ENCODE measurements at regions not wholly inside any gene's neighbourhood (a gene's known extent, or its start where the extent isn't known, plus 50 kb on each side); places are given as distances from the start of the nearest gene placed in this dataset.

DNA sequence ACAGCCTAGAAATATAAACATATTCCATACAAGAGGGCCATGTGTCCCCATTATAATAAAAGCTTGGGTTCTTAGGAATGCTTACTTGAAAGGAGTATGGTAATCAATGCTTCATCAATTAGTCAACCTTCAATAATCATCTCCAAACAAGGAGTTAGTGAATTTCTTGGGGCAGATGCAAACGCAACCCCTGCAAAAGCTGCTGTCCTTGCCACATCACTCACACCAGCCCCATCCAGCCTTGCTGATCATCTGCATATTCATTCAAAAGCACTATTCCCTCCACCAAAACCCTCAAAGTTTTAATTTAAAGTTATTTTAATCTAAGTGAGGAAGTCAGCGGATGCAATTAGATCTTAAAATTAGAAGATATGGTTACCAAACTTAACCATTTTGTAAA lies 54.0 kb upstream of the VGLL4 start:
- H2AK9ac ChIP-seq (replicated peaks; ENCODE audit: low read depth, low read length, poor library complexity), result no peak overlapping the region
- WGBS, 2 experiments (ENCODE audit: extremely low coverage in 2 of 2, insufficient read length in 1 of 2), result no CpG with 5 or more reads among the region's 2 CpGs
- DNase-seq (no peak), ATAC-seq (ENCODE audit: low read depth) (no peak)
- 0 out of 2 replicates have a peak, but pooled peaks cover 3% of the 10 kb centered on the region for H3K9me1 ChIP-seq (ENCODE audit: insufficient read depth, low read length)
- H3K4me3 ChIP-seq (ENCODE audit: insufficient read depth, low read depth, low read length), result no peak overlapping the region
- no peaks in the 10 kb centered on the region for H3K9me3 ChIP-seq (ENCODE audit: control insufficient read depth, insufficient read depth, low read length)
- no peak overlapping the region for H3K56ac ChIP-seq (ENCODE audit: extremely low read depth, insufficient read depth, low read length)
- no peak overlapping the region for H2BK5ac ChIP-seq (ENCODE audit: low read depth, low read length, poor library complexity, severe bottlenecking)
- H3K23ac ChIP-seq (ENCODE audit: low read depth, low read length), result no peak overlapping the region
- no peak overlapping the region for H3K18ac ChIP-seq (ENCODE audit: low read depth, low read length)
- no peaks in the 10 kb centered on the region for H3K27me3 ChIP-seq (ENCODE audit: control insufficient read depth, insufficient read depth, low read length)
- in situ Hi-C loops (cut with MboI; ENCODE audit: low sequenced_read_pairs), result no loop called here
- intact Hi-C loops (cut with micrococcal nuclease), result no loop called here
- H4K5ac ChIP-seq (ENCODE audit: low read depth, low read length), result no peak overlapping the region
- H2AK5ac ChIP-seq (ENCODE audit: low read depth, low read length), result no peak overlapping the region
- H3K9ac ChIP-seq (ENCODE audit: low read depth, low read length), result no peak overlapping the region
- no peak overlapping the region for H4K91ac ChIP-seq (ENCODE audit: insufficient read depth, low read depth, low read length)
- dilution Hi-C loops (cut with HindIII; ENCODE audit: low sequenced_read_pairs, unreplicated experiment), result no loop called here
- H3K4ac ChIP-seq (ENCODE audit: low read depth, low read length), result no peak overlapping the region
- H3K79me1 ChIP-seq (ENCODE audit: low read depth in 1 of 2, low read length in 2 of 2), result peaks cover 4 to 8% of the 10 kb centered on the region in 2 experiments; a peak in 1 of 4 replicates
- H2AFZ ChIP-seq (replicated peaks; ENCODE audit: low read length, poor library complexity), result no peak overlapping the region
- H3K4me2 ChIP-seq (ENCODE audit: low read depth, low read length), result no peak overlapping the region
- ChIA-PET POLR2A (ENCODE audit: unreplicated experiment) (no interaction called here), CTCF (no interaction called here)
- no peak overlapping the region for H3K14ac ChIP-seq (replicated peaks; ENCODE audit: low read depth, low read length)
- H3K4me1 ChIP-seq (ENCODE audit: control insufficient read depth, insufficient read depth, low read length), result peaks cover 3% of the 10 kb centered on the region
- no peak overlapping the region for H2BK120ac ChIP-seq (ENCODE audit: low read depth, low read length)
- BruUV-seq (replicated peaks), result no TSS peak
- H4K8ac ChIP-seq (ENCODE audit: low read depth in 2 of 2, low read length in 2 of 2), result no peak overlapping the region
- TF ChIP-seq RAD21 (IDR thresholded peaks at IDR 0.05; ENCODE audit: low read length) (no peak), SMC3 (IDR thresholded peaks at IDR 0.05; ENCODE audit: low read depth, low read length) (no peak), CEBPB (IDR thresholded peaks at IDR 0.05; ENCODE audit: low read depth, low read length) (no peak), FOS (IDR thresholded peaks at IDR 0.05; ENCODE audit: low read depth, low read length) (no peak), CTCF (conservative IDR thresholded peaks at IDR 0.05; ENCODE audit: low read depth, low read length) (no peak), MAFK (IDR thresholded peaks at IDR 0.05; ENCODE audit: low read depth, low read length) (no peak), NFE2L2 (IDR thresholded peaks at IDR 0.05; ENCODE audit: low read depth, low read length) (no peak), MXI1 (IDR thresholded peaks at IDR 0.05; ENCODE audit: borderline replicate concordance, low read depth, low read length) (no peak), RFX5 (IDR thresholded peaks at IDR 0.05; ENCODE audit: low read depth, low read length) (no peak), BHLHE40 (IDR thresholded peaks at IDR 0.05; ENCODE audit: low read depth, low read length) (no peak), MAZ (IDR thresholded peaks at IDR 0.05; ENCODE audit: borderline replicate concordance, low read depth, low read length) (no peak), RCOR1 (IDR thresholded peaks at IDR 0.05; ENCODE audit: insufficient replicate concordance, low read length) (no peak), CHD1 (IDR thresholded peaks at IDR 0.05; ENCODE audit: low read depth, low read length) (no peak), ELK1 (IDR thresholded peaks at IDR 0.05; ENCODE audit: borderline replicate concordance, low read depth, low read length) (no peak), POLR2A (IDR thresholded peaks at IDR 0.05; ENCODE audit: low read depth, low read length) (no peak)
- TF ChIP-seq, protein P1, sequence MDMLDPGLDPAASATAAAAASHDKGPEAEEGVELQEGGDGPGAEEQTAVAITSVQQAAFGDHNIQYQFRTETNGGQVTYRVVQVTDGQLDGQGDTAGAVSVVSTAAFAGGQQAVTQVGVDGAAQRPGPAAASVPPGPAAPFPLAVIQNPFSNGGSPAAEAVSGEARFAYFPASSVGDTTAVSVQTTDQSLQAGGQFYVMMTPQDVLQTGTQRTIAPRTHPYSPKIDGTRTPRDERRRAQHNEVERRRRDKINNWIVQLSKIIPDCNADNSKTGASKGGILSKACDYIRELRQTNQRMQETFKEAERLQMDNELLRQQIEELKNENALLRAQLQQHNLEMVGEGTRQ (IDR thresholded peaks at IDR 0.05; ENCODE audit: low read depth, low read length), result no peak
- no peaks in the 10 kb centered on the region for H4K20me1 ChIP-seq (ENCODE audit: insufficient read depth, low read length)
- H2BK20ac ChIP-seq (ENCODE audit: low read depth, low read length), result no peak overlapping the region
- no peak overlapping the region for H3K27ac ChIP-seq (ENCODE audit: insufficient read depth, low read length)
- H2BK15ac ChIP-seq (ENCODE audit: low read depth, low read length), result no peak overlapping the region
- H3K36me3 ChIP-seq (ENCODE audit: control insufficient read depth, insufficient read depth, low read length), result peaks cover 7% of the 10 kb centered on the region; the same call in 1 of the 2 replicates

Measured in IMR-90 (cell line).